CD14-positive monocyte (primary cell): ENCODE measurements at regions not wholly inside any gene's neighbourhood (a gene's known extent, or its start where the extent isn't known, plus 50 kb on each side); places are given as distances from the start of the nearest gene placed in this dataset.

Experiments used
- DNase-seq, 3 donors: peaks; one replicate each; pipeline ENCODE4 v3.0.0-alpha.2; 2011 to 2022
- H2AFZ ChIP-seq: 2 replicates; pipeline ENCODE4 v1.6.0; 2012; ENCODE audit warnings: mild to moderate bottlenecking, low read depth, low read length, inconsistent platforms; ENCODE audit not compliant: insufficient read depth, poor library complexity, severe bottlenecking
- H3K27ac ChIP-seq, 2 donors: 1 replicate in 1 of 2; 2 replicates in 1 of 2; pipeline ENCODE4 v1.5.1; 2012 to 2013; ENCODE audit warnings: low read length in 2 of 2, control low read depth in 1 of 2, inconsistent platforms in 1 of 2, low read depth in 1 of 2, mild to moderate bottlenecking in 1 of 2
- H3K27me3 ChIP-seq, 2 donors: one replicate each; pipeline versions ENCODE4 v1.6.0 to v1.6.1; 2011 to 2013; ENCODE audit warnings: low read length in 2 of 2; ENCODE audit not compliant: control insufficient read depth in 2 of 2, insufficient read depth in 2 of 2
- H3K36me3 ChIP-seq, 2 donors: replicated peaks in 1 of 2; 1 replicate in 1 of 2; 2 replicates in 1 of 2; pipeline versions ENCODE4 v1.5.1 to v1.6.1; 2012 to 2013; ENCODE audit warnings: low read length in 2 of 2, control low read depth in 1 of 2, inconsistent platforms in 1 of 2, mild to moderate bottlenecking in 1 of 2; ENCODE audit not compliant: insufficient read depth in 2 of 2, control insufficient read depth in 1 of 2
- H3K4me1 ChIP-seq, 2 donors: 1 replicate in 1 of 2; 2 replicates in 1 of 2; pipeline versions ENCODE4 v1.5.1 to v1.6.1; 2012 to 2013; ENCODE audit warnings: low read length in 2 of 2, control low read depth in 1 of 2, inconsistent platforms in 1 of 2, mild to moderate bottlenecking in 1 of 2, moderate library complexity in 1 of 2; ENCODE audit not compliant: insufficient read depth in 2 of 2, control insufficient read depth in 1 of 2
- H3K4me2 ChIP-seq: replicated peaks from 2 replicates; pipeline ENCODE3; 2012; ENCODE audit warnings: low read length, moderate library complexity, mild to moderate bottlenecking; ENCODE audit not compliant: poor library complexity, severe bottlenecking; ENCODE audit errors: extremely low read depth
- H3K4me3 ChIP-seq, 3 experiments: fragments of 200-600 bp in 1 of 3; sonication (generic) in 1 of 3; replicated peaks in 1 of 3; 1 replicate in 2 of 3; 2 replicates in 1 of 3; pipeline ENCODE4 v1.5.1; 2011 to 2013; ENCODE audit warnings: low read length in 3 of 3, mild to moderate bottlenecking in 3 of 3, control low read depth in 2 of 3, low read depth in 2 of 3, inconsistent platforms in 1 of 3, moderate library complexity in 1 of 3
- H3K79me2 ChIP-seq: 2 replicates; pipeline ENCODE4 v1.6.0; 2012; ENCODE audit warnings: mild to moderate bottlenecking, control low read depth, inconsistent platforms, low read length, moderate library complexity; ENCODE audit not compliant: insufficient read depth
- H3K9ac ChIP-seq: 2 replicates; pipeline ENCODE4 v1.6.0; 2017; ENCODE audit warnings: low read length, mild to moderate bottlenecking; ENCODE audit not compliant: insufficient read depth, poor library complexity, severe bottlenecking
- H3K9me3 ChIP-seq, 2 donors: replicated peaks in 1 of 2; 1 replicate in 1 of 2; 2 replicates in 1 of 2; pipeline versions ENCODE4 v1.5.1 to v1.6.1; 2012 to 2013; ENCODE audit warnings: low read length in 2 of 2, control low read depth in 1 of 2; ENCODE audit not compliant: control insufficient read depth in 1 of 2, insufficient read depth in 1 of 2
- H4K20me1 ChIP-seq: 2 replicates; pipeline ENCODE4 v1.6.0; 2012; ENCODE audit warnings: mild to moderate bottlenecking, low read length, control low read depth, moderate library complexity; ENCODE audit not compliant: insufficient read depth
- H3K27ac Mint-ChIP-seq, 7 donors: one replicate each; pipeline ENCODE4 v1.8.0; 2020; ENCODE audit warnings: mild to moderate bottlenecking in 7 of 7, mixed read lengths in 7 of 7, moderate library complexity in 6 of 7, inconsistent platforms in 2 of 7
- H3K27me3 Mint-ChIP-seq, 3 donors: one replicate each; pipeline ENCODE4 v1.8.0; 2021 to 2022; ENCODE audit warnings: low read depth in 3 of 3, mild to moderate bottlenecking in 3 of 3, mixed read lengths in 3 of 3, moderate library complexity in 3 of 3, inconsistent platforms in 1 of 3
- H3K36me3 Mint-ChIP-seq, 2 donors: one replicate each; pipeline ENCODE4 v1.8.0; 2020; ENCODE audit warnings: mixed read lengths in 2 of 2, inconsistent platforms in 1 of 2, mild to moderate bottlenecking in 1 of 2
- H3K4me1 Mint-ChIP-seq: one replicate; pipeline ENCODE4 v1.8.0; 2020; ENCODE audit warnings: mild to moderate bottlenecking, mixed read lengths
- H3K4me3 Mint-ChIP-seq, 2 donors: one replicate each; pipeline ENCODE4 v1.8.0; 2020; ENCODE audit warnings: mild to moderate bottlenecking in 2 of 2, mixed read lengths in 2 of 2, moderate library complexity in 1 of 2
- H3K9me3 Mint-ChIP-seq, 7 donors: one replicate each; pipeline ENCODE4 v1.8.0; 2020 to 2022; ENCODE audit warnings: mixed read lengths in 7 of 7, mild to moderate bottlenecking in 6 of 7, moderate library complexity in 6 of 7, inconsistent platforms in 2 of 7
- CTCF ChIP-seq: fragments of 200-600 bp; IDR thresholded peaks from one replicate; pipeline ENCODE4 v1.8.0; 2022; ENCODE audit warnings: antibody characterized with exemption, mild to moderate bottlenecking
- WGBS: methylation state at CpG from one replicate; pipeline ENCODE4 v1.1.5; 2013; ENCODE audit warnings: missing lambda C conversion rate; ENCODE audit not compliant: insufficient coverage; 5-methylcytosine and 5-hydroxymethylcytosine counted together
- intact Hi-C, 2 donors: fragments of 100-400 bp; cut with micrococcal nuclease; formaldehyde crosslinking; loops; one replicate each; pipeline versions ENCODE4 v1.15.0 to v1.15.1; 2023

GRCh38 chr20:55881204-55881603, 124.1 kb downstream of the CBLN4 start:
- Histone ChIP-seq H3K4me3 (no peak overlapping the region), H3K4me2 (no peak overlapping the region), H2AFZ (no peak overlapping the region), H4K20me1 (no peaks in the 10 kb centered on the region), H3K4me1 (no peaks in the 10 kb centered on the region), H3K36me3 (no peaks in the 10 kb centered on the region), H3K27me3 (no peaks in the 10 kb centered on the region), H3K9me3 (peaks cover 0 to 6% of the 10 kb centered on the region in 2 donors), H3K9ac (no peak overlapping the region), H3K27ac (no peak overlapping the region), H3K79me2 (no peaks in the 10 kb centered on the region)
- peaks cover 0 to 7% (median 4%) of the 10 kb centered on the region in 7 donors for H3K9me3 Mint-ChIP-seq
- no peaks in the 10 kb centered on the region for H3K36me3 Mint-ChIP-seq
- H3K4me3 Mint-ChIP-seq = no peak overlapping the region
- peaks cover 0 to 1% (median 0%) of the 10 kb centered on the region in 3 donors for H3K27me3 Mint-ChIP-seq
- intact Hi-C loops = no loop called here
- DNase-seq = no peak
- H3K4me1 Mint-ChIP-seq = no peaks in the 10 kb centered on the region
- H3K27ac Mint-ChIP-seq = no peak overlapping the region
- WGBS = no CpG with 5 or more reads among the region's 4 CpGs
- TF ChIP-seq CTCF = no peak

DNA sequence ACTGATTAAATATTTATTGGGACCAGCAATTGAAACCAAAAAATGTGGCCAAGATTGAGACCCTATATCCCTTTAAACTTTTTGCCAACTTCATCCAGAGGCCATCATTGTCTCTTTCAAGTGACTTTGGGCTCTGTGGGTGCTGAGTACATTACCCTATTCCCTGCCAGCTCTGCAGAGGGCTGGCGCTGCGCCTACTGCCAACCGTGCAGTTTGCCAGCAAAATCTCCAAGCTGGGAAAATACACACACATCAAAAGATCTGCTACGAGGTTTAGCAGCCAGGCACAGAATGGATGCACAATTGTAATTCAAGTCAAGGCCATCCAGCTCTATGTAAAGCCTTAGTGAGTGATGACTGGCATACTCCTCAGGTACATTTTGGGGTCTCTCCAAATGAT, 125.0 kb downstream of the CBLN4 start:
- intact Hi-C loops = no loop called here
- H3K9me3 Mint-ChIP-seq = peaks cover 0 to 10% (median 2%) of the 10 kb centered on the region in 7 donors

More for the DNA sequence above, 125.0 kb downstream of the CBLN4 start:
- Histone ChIP-seq H3K9me3 (peaks cover 0 to 9% of the 10 kb centered on the region in 2 donors), H3K27me3 (no peaks in the 10 kb centered on the region), H3K79me2 (no peaks in the 10 kb centered on the region), H2AFZ (no peak overlapping the region), H3K36me3 (no peaks in the 10 kb centered on the region), H3K9ac (no peak overlapping the region), H3K4me1 (no peaks in the 10 kb centered on the region), H3K4me2 (no peak overlapping the region), H3K4me3 (no peak overlapping the region), H4K20me1 (no peaks in the 10 kb centered on the region), H3K27ac (no peak overlapping the region)
- no peak overlapping the region for H3K27ac Mint-ChIP-seq
- no peaks in the 10 kb centered on the region for H3K4me1 Mint-ChIP-seq
- no peaks in the 10 kb centered on the region for H3K36me3 Mint-ChIP-seq
- H3K27me3 Mint-ChIP-seq = peaks cover 0 to 1% (median 0%) of the 10 kb centered on the region in 3 donors
- no peak for DNase-seq
- no peak overlapping the region for H3K4me3 Mint-ChIP-seq
- no peak for TF ChIP-seq CTCF
- 94% methylated on average over 4 of the region's 4 CpGs for WGBS
